SU-DHL-6 (cell line): ENCODE measurements at regions not wholly inside any gene's neighbourhood (a gene's known extent, or its start where the extent isn't known, plus 50 kb on each side); places are given as distances from the start of the nearest gene placed in this dataset.
"Not testable (repeated sequence)": the region's sequence is repeated elsewhere in the genome, so short reads cannot be mapped to it uniquely, and the experiment has no call there.

Experiments used
- H2AFZ ChIP-seq: fragments of 200-600 bp; sonication (generic); 2 replicates; pipeline ENCODE4 v1.6.1; 2014; ENCODE audit warnings: low read depth, mild to moderate bottlenecking, moderate library complexity, mixed read lengths, antibody characterized with exemption, low read length; ENCODE audit not compliant: severe bottlenecking
- H3F3A ChIP-seq: fragments of 200-600 bp; shearing (Covaris generic); 2 replicates; pipeline ENCODE4 v1.6.0; 2016; ENCODE audit warnings: antibody characterized with exemption, mild to moderate bottlenecking; ENCODE audit not compliant: insufficient read depth
- H3K27ac ChIP-seq: fragments of 200-600 bp; sonication (generic); 2 replicates; pipeline ENCODE4 v1.5.1; 2016; ENCODE audit warnings: low read depth, mild to moderate bottlenecking, low read length, moderate library complexity, mixed read lengths
- H3K27me3 ChIP-seq: fragments of 200-600 bp; sonication (generic), shearing (Covaris generic); 2 replicates; pipeline ENCODE4 v1.6.0; 2014; ENCODE audit warnings: mild to moderate bottlenecking, low read length
- H3K36me3 ChIP-seq: fragments of 200-600 bp; sonication (generic); 2 replicates; pipeline ENCODE4 v1.6.1; 2014; ENCODE audit warnings: mild to moderate bottlenecking, low read length, mixed read lengths
- H3K4me2 ChIP-seq: fragments of 300-600, 200-600 bp; shearing (Covaris generic), sonication (generic); 2 replicates; pipeline ENCODE4 v1.6.0; 2014; ENCODE audit warnings: low read length, low read depth, mild to moderate bottlenecking; ENCODE audit not compliant: poor library complexity, severe bottlenecking
- H3K4me3 ChIP-seq: fragments of 200-600 bp; sonication (generic); 2 replicates; pipeline ENCODE4 v1.5.1; 2014; ENCODE audit warnings: antibody characterized with exemption, low read length, mild to moderate bottlenecking, mixed read lengths; ENCODE audit not compliant: insufficient read depth, poor library complexity, severe bottlenecking
- H3K79me2 ChIP-seq: fragments of 200-600 bp; sonication (generic); 2 replicates; pipeline ENCODE4 v1.6.1; 2014; ENCODE audit warnings: mild to moderate bottlenecking, low read length, moderate library complexity; ENCODE audit not compliant: insufficient read depth
- H3K9ac ChIP-seq: fragments of 200-600 bp; sonication (generic); 2 replicates; pipeline ENCODE4 v1.7.0; 2014; ENCODE audit warnings: mild to moderate bottlenecking, low read length
- H3K9me2 ChIP-seq: fragments of 200-600 bp; sonication (generic); replicated peaks from 2 replicates; pipeline ENCODE4 v1.6.1; 2014; ENCODE audit warnings: low read length; ENCODE audit not compliant: insufficient read depth
- H3K9me3 ChIP-seq: fragments of 200-600 bp; sonication (generic); 2 replicates; pipeline ENCODE4 v1.6.1; 2014; ENCODE audit warnings: low read length, mixed read lengths; ENCODE audit not compliant: insufficient read depth
- H4K20me1 ChIP-seq: fragments of 200-600 bp; sonication (generic); 2 replicates; pipeline ENCODE4 v1.6.1; 2014; ENCODE audit warnings: low read depth, mild to moderate bottlenecking, antibody characterized with exemption, low read length, moderate library complexity, mixed read lengths
- EZH2phosphoT487 ChIP-seq: fragments of 200-600 bp; sonication (generic), shearing (Covaris generic); conservative IDR thresholded peaks from 2 replicates; pipeline ENCODE4 v1.6.1; 2018; ENCODE audit warnings: mild to moderate bottlenecking, antibody characterized with exemption, low read length, moderate library complexity, mixed read lengths
- TF ChIP-seq, protein P1 (sequence below): fragments of 200-600 bp; sonication (generic); IDR thresholded peaks from one replicate; pipeline ENCODE4 v1.5.1; 2017; ENCODE audit warnings: antibody characterized with exemption, mild to moderate bottlenecking, low read length, moderate library complexity; ENCODE audit not compliant: insufficient read depth, poor library complexity, severe bottlenecking

DNA sequence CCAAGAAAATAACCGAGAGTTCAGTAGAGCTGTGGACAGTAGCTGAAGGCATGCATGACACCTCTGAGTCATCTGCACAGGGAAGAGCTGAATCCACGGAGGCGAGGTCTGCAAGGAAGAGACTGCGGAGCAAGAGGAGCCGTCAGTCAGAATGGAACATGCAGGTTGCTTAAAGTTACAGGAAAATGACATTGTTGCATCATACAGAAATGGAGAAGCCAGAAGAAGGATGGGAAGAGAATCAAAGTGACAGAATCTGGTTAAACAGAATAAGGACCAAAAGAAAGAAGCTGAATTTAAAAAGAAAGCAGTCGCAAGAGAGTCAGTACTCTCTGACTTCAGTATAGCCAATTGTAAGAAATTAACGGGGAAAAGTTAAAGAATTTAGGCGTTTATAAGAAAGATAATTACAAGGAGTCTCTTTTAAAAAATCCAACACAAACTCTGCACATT, 533.8 kb downstream of the ADCYAP1 start:
- no peaks in the 10 kb centered on the region for H3K27me3 ChIP-seq
- H3K79me2 ChIP-seq = no peaks in the 10 kb centered on the region
- no peaks in the 10 kb centered on the region for H3K9me3 ChIP-seq
- no peaks in the 10 kb centered on the region for H3K36me3 ChIP-seq
- H3K4me3 ChIP-seq = no peak overlapping the region
- no peaks in the 10 kb centered on the region for H4K20me1 ChIP-seq
- no peak overlapping the region for H3K4me2 ChIP-seq
- no peak overlapping the region for H3K9ac ChIP-seq
- no peak overlapping the region for H3K27ac ChIP-seq
- no peaks in the 10 kb centered on the region for H3K9me2 ChIP-seq
- no peaks in the 10 kb centered on the region for H3F3A ChIP-seq
- TF ChIP-seq, protein P1, sequence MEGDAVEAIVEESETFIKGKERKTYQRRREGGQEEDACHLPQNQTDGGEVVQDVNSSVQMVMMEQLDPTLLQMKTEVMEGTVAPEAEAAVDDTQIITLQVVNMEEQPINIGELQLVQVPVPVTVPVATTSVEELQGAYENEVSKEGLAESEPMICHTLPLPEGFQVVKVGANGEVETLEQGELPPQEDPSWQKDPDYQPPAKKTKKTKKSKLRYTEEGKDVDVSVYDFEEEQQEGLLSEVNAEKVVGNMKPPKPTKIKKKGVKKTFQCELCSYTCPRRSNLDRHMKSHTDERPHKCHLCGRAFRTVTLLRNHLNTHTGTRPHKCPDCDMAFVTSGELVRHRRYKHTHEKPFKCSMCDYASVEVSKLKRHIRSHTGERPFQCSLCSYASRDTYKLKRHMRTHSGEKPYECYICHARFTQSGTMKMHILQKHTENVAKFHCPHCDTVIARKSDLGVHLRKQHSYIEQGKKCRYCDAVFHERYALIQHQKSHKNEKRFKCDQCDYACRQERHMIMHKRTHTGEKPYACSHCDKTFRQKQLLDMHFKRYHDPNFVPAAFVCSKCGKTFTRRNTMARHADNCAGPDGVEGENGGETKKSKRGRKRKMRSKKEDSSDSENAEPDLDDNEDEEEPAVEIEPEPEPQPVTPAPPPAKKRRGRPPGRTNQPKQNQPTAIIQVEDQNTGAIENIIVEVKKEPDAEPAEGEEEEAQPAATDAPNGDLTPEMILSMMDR = no peak
- TF ChIP-seq EZH2phosphoT487 = no peak
- no peak overlapping the region for H2AFZ ChIP-seq

DNA sequence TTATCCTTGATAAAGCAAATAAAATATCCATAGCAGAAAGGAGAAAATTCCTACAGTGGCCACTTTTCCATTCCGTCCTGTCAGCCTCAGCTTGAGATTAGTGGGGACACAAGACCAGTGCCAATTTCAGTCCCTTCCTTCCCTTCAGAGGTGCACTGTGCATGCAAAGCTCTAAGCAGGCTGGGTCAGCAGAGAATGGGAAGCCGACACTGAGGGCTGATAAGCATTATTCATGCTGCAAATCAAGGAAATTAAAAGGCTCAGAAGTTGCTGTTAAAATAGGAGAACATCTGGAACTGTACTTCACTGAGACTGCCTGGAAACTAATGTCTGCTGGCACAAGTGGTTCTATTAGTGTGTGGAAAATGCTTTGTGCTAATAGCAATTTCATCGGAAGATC, 534.3 kb downstream of the ADCYAP1 start:
- no peaks in the 10 kb centered on the region for H4K20me1 ChIP-seq
- H3K9me3 ChIP-seq = no peaks in the 10 kb centered on the region
- H3K4me3 ChIP-seq = no peak overlapping the region
- H3K36me3 ChIP-seq = no peaks in the 10 kb centered on the region
- no peaks in the 10 kb centered on the region for H3K9me2 ChIP-seq
- no peak overlapping the region for H3K4me2 ChIP-seq
- TF ChIP-seq EZH2phosphoT487 = no peak
- TF ChIP-seq, protein P1 = no peak
- H3K27me3 ChIP-seq = no peaks in the 10 kb centered on the region
- no peaks in the 10 kb centered on the region for H3K79me2 ChIP-seq
- H3F3A ChIP-seq = no peaks in the 10 kb centered on the region
- no peak overlapping the region for H3K9ac ChIP-seq
- no peak overlapping the region for H2AFZ ChIP-seq
- H3K27ac ChIP-seq = no peak overlapping the region

DNA sequence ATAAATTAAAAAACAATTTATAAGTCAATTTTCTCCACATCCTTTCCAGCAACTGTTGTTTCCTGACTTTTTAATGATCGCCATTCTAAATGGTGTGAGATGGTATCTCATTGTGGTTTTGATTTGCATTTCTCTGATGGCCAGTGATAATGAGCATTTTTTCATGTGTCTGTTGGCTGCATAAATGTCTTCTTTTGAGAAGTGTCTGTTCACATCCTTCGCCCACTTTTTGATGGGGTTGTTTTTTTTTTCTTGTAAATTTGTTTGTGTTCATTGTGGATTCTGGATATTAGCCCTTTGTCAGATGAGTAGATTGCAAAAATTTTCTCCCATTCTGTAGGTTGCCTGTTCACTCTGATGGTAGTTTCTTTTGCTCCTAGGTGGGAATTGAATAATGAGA, 539.4 kb downstream of the ADCYAP1 start:
- not testable (repeated sequence) for H4K20me1 ChIP-seq, H3K79me2 ChIP-seq, H3K9ac ChIP-seq, H3K27me3 ChIP-seq, H3F3A ChIP-seq, H3K27ac ChIP-seq, H3K36me3 ChIP-seq, H3K4me2 ChIP-seq, H3K9me2 ChIP-seq, H3K9me3 ChIP-seq, H2AFZ ChIP-seq, H3K4me3 ChIP-seq

DNA sequence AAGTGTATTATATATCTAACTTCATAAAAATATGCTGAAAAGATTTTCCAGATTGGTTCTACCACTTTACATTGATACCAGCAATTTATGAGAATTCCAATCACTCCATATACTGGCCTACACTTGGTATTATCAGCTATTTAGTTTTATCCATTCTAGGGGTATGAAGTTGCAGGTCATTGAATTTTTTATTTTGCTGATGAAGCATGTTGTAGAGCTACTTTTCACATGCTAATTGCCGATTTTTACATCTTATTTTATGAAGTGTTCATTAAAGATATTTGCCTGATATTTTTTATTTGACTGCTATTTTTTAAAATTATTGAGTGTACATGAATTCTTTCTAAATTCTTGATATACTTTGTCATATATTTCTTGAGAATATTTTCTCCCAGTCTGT, 542.1 kb downstream of the ADCYAP1 start:
- Histone ChIP-seq H3K4me3 (no peak overlapping the region), H3F3A (no peaks in the 10 kb centered on the region), H4K20me1 (no peaks in the 10 kb centered on the region), H3K27me3 (no peaks in the 10 kb centered on the region), H3K79me2 (no peaks in the 10 kb centered on the region), H3K9me2 (no peaks in the 10 kb centered on the region), H3K9ac (no peak overlapping the region), H3K36me3 (no peaks in the 10 kb centered on the region), H3K9me3 (no peaks in the 10 kb centered on the region), H3K4me2 (no peak overlapping the region), H2AFZ (no peak overlapping the region), H3K27ac (no peak overlapping the region)
- TF ChIP-seq, protein P1 = no peak
- no peak for TF ChIP-seq EZH2phosphoT487
